Endothelial cell of umbilical vein (primary cell): ENCODE measurements at regions not wholly inside any gene's neighbourhood (a gene's known extent, or its start where the extent isn't known, plus 50 kb on each side); places are given as distances from the start of the nearest gene placed in this dataset.
A peak's percentile ranks its signal among the peaks of the same experiment; 100 is the strongest.

ENCODE experiments used
- BruUV-seq: library from RNA; stranded (reverse); fragments of 400-500 nt; replicated peaks from 2 replicates; lab custom pipeline; 2021; lab: Mats Ljungman, UMichigan
- CTCF ChIA-PET: fragments of 300-600, 350-600 bp; sonication (Branson Sonifier 250); formaldehyde crosslinking; loops from one replicate; lab custom pipeline; 2021; ENCODE audit warnings: antibody characterized with exemption, inconsistent platforms; lab: Charles Lee
- POLR2A ChIA-PET: fragments of 300-600, 350-600 bp; sonication (Branson Sonifier 250); formaldehyde crosslinking; loops from one replicate; lab custom pipeline; 2021; ENCODE audit warnings: antibody characterized with exemption, inconsistent platforms; lab: Charles Lee
- DNase-seq: peaks from one replicate; pipeline ENCODE4 v3.0.0-alpha.2; 2011; ENCODE audit warnings: low read depth, low spot score
- FAIRE-seq: peaks from 2 replicates; lab custom pipeline; 2011; peaks lifted over from hg19 to GRCh38; lab: Jason Lieb, UNC
- H2AFZ ChIP-seq: 2 replicates; pipeline ENCODE4 v1.6.0; 2012; ENCODE audit warnings: low read depth, low read length, control low read depth, inconsistent platforms
- H3K27ac ChIP-seq: 2 replicates; pipeline ENCODE4 v1.5.1; 2011; ENCODE audit warnings: low read depth, mild to moderate bottlenecking, control low read depth, low read length, moderate library complexity; ENCODE audit not compliant: insufficient read depth
- H3K27me3 ChIP-seq, 2 experiments: 2 replicates each; pipeline versions ENCODE4 v1.6.0 to v1.6.1; 2011; ENCODE audit warnings: low read length in 2 of 2, mixed read lengths in 1 of 2; ENCODE audit not compliant: control insufficient read depth in 2 of 2, insufficient read depth in 2 of 2
- H3K36me3 ChIP-seq, 2 experiments: 2 replicates in 1 of 2; 3 replicates in 1 of 2; pipeline ENCODE4 v1.5.1; 2011; ENCODE audit warnings: low read length in 2 of 2, mild to moderate bottlenecking in 1 of 2, moderate library complexity in 1 of 2; ENCODE audit not compliant: control insufficient read depth in 2 of 2, insufficient read depth in 2 of 2; ENCODE audit errors: extremely low read depth in 1 of 2
- H3K4me1 ChIP-seq: 3 replicates; pipeline ENCODE4 v1.5.1; 2011; ENCODE audit warnings: mild to moderate bottlenecking, low read length; ENCODE audit not compliant: control insufficient read depth, insufficient read depth; ENCODE audit errors: extremely low read depth
- H3K4me2 ChIP-seq: 2 replicates; pipeline ENCODE4 v1.6.1; 2011; ENCODE audit warnings: low read length, control low read depth, mixed read lengths; ENCODE audit not compliant: insufficient read depth
- H3K4me3 ChIP-seq, 3 experiments: fragments of 200-600 bp in 1 of 3; sonication (generic), shearing (Covaris generic) in 1 of 3; replicated peaks in 1 of 3; 2 replicates each; pipeline ENCODE4 v1.5.1; 2011 to 2016; ENCODE audit warnings: control low read depth in 3 of 3, low read length in 3 of 3, mild to moderate bottlenecking in 2 of 3, inconsistent platforms in 1 of 3, low read depth in 1 of 3, moderate library complexity in 1 of 3; ENCODE audit not compliant: insufficient read depth in 1 of 3
- H3K79me2 ChIP-seq: 2 replicates; pipeline ENCODE4 v1.6.0; 2012; ENCODE audit warnings: low read length, inconsistent platforms; ENCODE audit not compliant: control insufficient read depth, insufficient read depth
- H3K9ac ChIP-seq: replicated peaks from 2 replicates; pipeline ENCODE3; 2011; ENCODE audit warnings: low read length, control low read depth; ENCODE audit not compliant: insufficient read depth; ENCODE audit errors: extremely low read depth
- H3K9me1 ChIP-seq: replicated peaks from 3 replicates; pipeline ENCODE4 v1.6.0; 2011; ENCODE audit warnings: mild to moderate bottlenecking, low read length; ENCODE audit not compliant: control insufficient read depth, insufficient read depth; ENCODE audit errors: extremely low read depth
- H3K9me3 ChIP-seq: replicated peaks from 2 replicates; pipeline ENCODE4 v1.5.1; 2012; ENCODE audit warnings: low read length, inconsistent platforms; ENCODE audit not compliant: control insufficient read depth, insufficient read depth
- H4K20me1 ChIP-seq: replicated peaks from 2 replicates; pipeline ENCODE3; 2011; ENCODE audit warnings: mild to moderate bottlenecking, low read length; ENCODE audit not compliant: control insufficient read depth, insufficient read depth; ENCODE audit errors: extremely low read depth
- FOS ChIP-seq: IDR thresholded peaks from 2 replicates; pipeline ENCODE4 v1.6.1; 2011; ENCODE audit warnings: mild to moderate bottlenecking, low read length, moderate library complexity, borderline replicate concordance; ENCODE audit not compliant: insufficient read depth
- POLR2A ChIP-seq: IDR thresholded peaks from 2 replicates; pipeline ENCODE4 v1.6.1; 2012; ENCODE audit warnings: low read depth, mild to moderate bottlenecking, control low read depth, low read length
- dilution Hi-C: fragments of 300-500 bp; cut with MboI; formaldehyde crosslinking; loops from one replicate; pipeline ENCODE4 v1.15.0; 2019; ENCODE audit warnings: low sequenced_read_pairs; ENCODE audit not compliant: extremely low pct_ligation_motif_present
- intact Hi-C: fragments of 100-400 bp; cut with micrococcal nuclease; formaldehyde crosslinking; loops from one replicate; pipeline ENCODE4 v1.10.0; 2022

DNA sequence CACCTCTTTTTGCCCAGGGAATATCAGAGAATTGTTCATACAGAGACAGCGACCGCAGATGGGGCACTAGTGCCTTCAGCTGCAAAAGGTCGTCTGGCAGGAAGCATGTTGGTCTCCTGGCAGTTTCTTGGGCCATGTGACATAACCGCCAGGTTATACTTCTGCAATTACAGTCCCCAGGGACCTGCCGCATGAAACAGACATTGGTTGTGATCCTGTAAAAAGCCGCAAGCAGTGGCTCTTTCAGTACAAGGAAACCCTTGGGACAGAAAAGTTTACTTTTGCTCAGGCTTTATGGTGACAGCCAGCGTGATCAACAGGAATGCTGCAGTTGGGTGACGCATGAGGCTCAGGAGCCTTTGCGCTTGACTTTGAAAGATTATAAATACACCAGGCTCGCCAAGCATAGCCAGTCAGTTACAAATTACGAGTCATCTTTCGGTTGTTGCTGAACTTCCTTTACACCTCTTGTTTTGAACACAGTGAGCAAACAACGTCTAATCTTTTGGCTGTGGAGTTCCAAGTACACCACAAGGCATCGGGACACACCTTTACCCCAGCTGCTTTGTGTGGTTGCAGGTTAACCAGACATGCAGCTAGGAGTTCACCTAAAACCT lies 50.5 kb upstream of the UBE2L5 start:
- Histone ChIP-seq H3K79me2 (no peaks in the 10 kb centered on the region), H2AFZ (peak overlapping the region; percentile 54), H3K9me1 (no peaks in the 10 kb centered on the region), H3K9me3 (no peaks in the 10 kb centered on the region), H3K4me2 (no peak overlapping the region), H3K27me3 (peaks cover 0 to 2% of the 10 kb centered on the region in 2 experiments), H3K9ac (no peak overlapping the region), H3K27ac (no peak overlapping the region), H3K4me3 (no peak overlapping the region), H3K36me3 (no peaks in the 10 kb centered on the region), H3K4me1 (peaks cover 3% of the 10 kb centered on the region), H4K20me1 (no peaks in the 10 kb centered on the region)
- DNase-seq: peak; percentile 36
- POLR2A ChIA-PET: interaction anchor here (0.6 kb wide), 1 partner anchor 512 kb away, joined by 3 read pairs; no protein-coding TSS in a partner anchor
- dilution Hi-C loops (no loop called here), intact Hi-C loops (no loop called here)
- no TSS peak for BruUV-seq
- CTCF ChIA-PET: no interaction called here
- TF ChIP-seq FOS: peak; percentile 56
- TF ChIP-seq POLR2A: no peak
- FAIRE-seq: peak; percentile 31
